H9 (cell line): ENCODE measurements at regions not wholly inside any gene's neighbourhood (a gene's known extent, or its start where the extent isn't known, plus 50 kb on each side); places are given as distances from the start of the nearest gene placed in this dataset.

Experiments
- DNase-seq: peaks from one replicate; pipeline ENCODE4 v3.0.0-alpha.2; 2017
- H2AFZ ChIP-seq: one replicate; pipeline ENCODE4 v1.6.1; 2013; ENCODE audit warnings: mild to moderate bottlenecking, low read length, control low read depth, moderate library complexity
- H2AK5ac ChIP-seq: 2 replicates; pipeline ENCODE4 v1.6.1; 2013; ENCODE audit warnings: low read length, control low read depth, mixed read lengths; ENCODE audit not compliant: insufficient read length
- H2BK120ac ChIP-seq: one replicate; pipeline ENCODE4 v1.6.1; 2013; ENCODE audit warnings: low read depth, mild to moderate bottlenecking, low read length, control low read depth, inconsistent platforms; ENCODE audit not compliant: poor library complexity, severe bottlenecking
- H2BK12ac ChIP-seq: 2 replicates; pipeline ENCODE4 v1.6.1; 2013; ENCODE audit warnings: low read length, control low read depth, mixed read lengths, low read depth; ENCODE audit not compliant: insufficient read length
- H2BK15ac ChIP-seq: 2 replicates; pipeline ENCODE4 v1.6.1; 2013; ENCODE audit warnings: low read depth, low read length, control low read depth
- H2BK20ac ChIP-seq: one replicate; pipeline ENCODE4 v1.6.1; 2013; ENCODE audit warnings: low read depth, mild to moderate bottlenecking, low read length, control low read depth, inconsistent platforms; ENCODE audit not compliant: poor library complexity, severe bottlenecking
- H2BK5ac ChIP-seq: 2 replicates; pipeline ENCODE4 v1.6.1; 2013; ENCODE audit warnings: low read length, control low read depth, mixed read lengths; ENCODE audit not compliant: insufficient read length
- H3K14ac ChIP-seq: 2 replicates; pipeline ENCODE4 v1.6.1; 2013; ENCODE audit warnings: low read length, control low read depth; ENCODE audit not compliant: insufficient read depth
- H3K18ac ChIP-seq: 2 replicates; pipeline ENCODE4 v1.6.1; 2013; ENCODE audit warnings: low read depth, mild to moderate bottlenecking, mixed read lengths, low read length, control low read depth; ENCODE audit not compliant: insufficient read length
- H3K23ac ChIP-seq: 2 replicates; pipeline ENCODE4 v1.6.1; 2013; ENCODE audit warnings: low read length, control low read depth, mixed read lengths, low read depth; ENCODE audit not compliant: insufficient read length
- H3K23me2 ChIP-seq: 2 replicates; pipeline ENCODE4 v1.6.1; 2013; ENCODE audit warnings: low read depth, mild to moderate bottlenecking, mixed read lengths, low read length, control low read depth; ENCODE audit not compliant: insufficient read length, poor library complexity, severe bottlenecking
- H3K27ac ChIP-seq: 2 replicates; pipeline ENCODE4 v1.5.1; 2013; ENCODE audit warnings: low read length, control low read depth, mixed read lengths, low read depth; ENCODE audit not compliant: insufficient read length
- H3K27me3 ChIP-seq: 2 replicates; pipeline ENCODE4 v1.6.1; 2013; ENCODE audit warnings: low read length, control low read depth, inconsistent platforms; ENCODE audit not compliant: insufficient read depth
- H3K4ac ChIP-seq: 2 replicates; pipeline ENCODE4 v1.6.1; 2013; ENCODE audit warnings: low read depth, mild to moderate bottlenecking, control low read depth, inconsistent platforms, low read length, moderate library complexity
- H3K4me1 ChIP-seq: 2 replicates; pipeline ENCODE4 v1.6.1; 2013; ENCODE audit warnings: low read length, control low read depth, inconsistent platforms; ENCODE audit not compliant: insufficient read depth
- H3K4me2 ChIP-seq: 2 replicates; pipeline ENCODE4 v1.6.1; 2013; ENCODE audit warnings: low read length, control low read depth, mixed read lengths; ENCODE audit not compliant: insufficient read length, insufficient read depth
- H3K56ac ChIP-seq: 2 replicates; pipeline ENCODE4 v1.6.1; 2013; ENCODE audit warnings: low read depth, mild to moderate bottlenecking, mixed read lengths, low read length, control low read depth; ENCODE audit not compliant: insufficient read length
- H3K79me1 ChIP-seq: 2 replicates; pipeline ENCODE4 v1.6.1; 2013; ENCODE audit warnings: low read depth, mild to moderate bottlenecking, moderate library complexity, low read length, control low read depth, inconsistent platforms; ENCODE audit not compliant: insufficient read depth, poor library complexity, severe bottlenecking
- H3K79me2 ChIP-seq: 2 replicates; pipeline ENCODE4 v1.6.1; 2013; ENCODE audit warnings: low read length, control low read depth, inconsistent platforms; ENCODE audit not compliant: insufficient read depth
- H3K9ac ChIP-seq: 2 replicates; pipeline ENCODE4 v1.6.1; 2013; ENCODE audit warnings: low read length, control low read depth, mixed read lengths; ENCODE audit not compliant: insufficient read length; ENCODE audit errors: extremely low read depth
- H3K9me3 ChIP-seq: one replicate; pipeline ENCODE4 v1.6.1; 2013; ENCODE audit warnings: low read depth, low read length, inconsistent platforms; ENCODE audit not compliant: control insufficient read depth
- H3T11ph ChIP-seq: one replicate; pipeline ENCODE4 v1.6.1; 2013; ENCODE audit warnings: mild to moderate bottlenecking, low read length, control low read depth, inconsistent platforms
- H4K20me1 ChIP-seq: one replicate; pipeline ENCODE4 v1.6.1; 2013; ENCODE audit not compliant: control insufficient read depth, insufficient read length, insufficient read depth
- H4K5ac ChIP-seq: 2 replicates; pipeline ENCODE4 v1.6.1; 2013; ENCODE audit warnings: low read depth, mild to moderate bottlenecking, mixed read lengths, low read length, control low read depth; ENCODE audit not compliant: insufficient read length
- H4K8ac ChIP-seq: replicated peaks from 2 replicates; pipeline ENCODE4 v1.6.1; 2013; ENCODE audit warnings: low read length, control low read depth, mixed read lengths, low read depth; ENCODE audit not compliant: insufficient read length
- H4K91ac ChIP-seq: 2 replicates; pipeline ENCODE4 v1.6.1; 2013; ENCODE audit warnings: low read depth, mild to moderate bottlenecking, moderate library complexity, mixed read lengths, low read length, control low read depth; ENCODE audit not compliant: insufficient read length
- H3K27ac Mint-ChIP-seq, 3 experiments: 2 replicates in 2 of 3; 3 replicates in 1 of 3; pipeline ENCODE4 v1.8.0; 2020 to 2021; ENCODE audit warnings: mixed read lengths in 3 of 3, mild to moderate bottlenecking in 1 of 3, moderate library complexity in 1 of 3
- H3K27me3 Mint-ChIP-seq: 2 replicates; pipeline ENCODE4 v1.8.0; 2021; ENCODE audit warnings: low read depth, mild to moderate bottlenecking, moderate library complexity, mixed read lengths
- H3K36me3 Mint-ChIP-seq, 3 experiments: 2 replicates in 2 of 3; 3 replicates in 1 of 3; pipeline ENCODE4 v1.8.0; 2020 to 2021; ENCODE audit warnings: low read depth in 3 of 3, mixed read lengths in 3 of 3; ENCODE audit not compliant: insufficient read depth in 1 of 3
- H3K4me1 Mint-ChIP-seq, 2 experiments: 2 replicates each; pipeline ENCODE4 v1.8.0; 2020; ENCODE audit warnings: mixed read lengths in 2 of 2
- H3K4me3 Mint-ChIP-seq, 2 experiments: 2 replicates in 1 of 2; 3 replicates in 1 of 2; pipeline ENCODE4 v1.8.0; 2020 to 2021; ENCODE audit warnings: mild to moderate bottlenecking in 2 of 2, mixed read lengths in 2 of 2, moderate library complexity in 1 of 2
- H3K9me3 Mint-ChIP-seq, 2 experiments: 2 replicates in 1 of 2; 3 replicates in 1 of 2; pipeline ENCODE4 v1.8.0; 2020; ENCODE audit warnings: mild to moderate bottlenecking in 2 of 2, mixed read lengths in 2 of 2, moderate library complexity in 1 of 2
- TF ChIP-seq, protein P1 (sequence below): fragments of 200-600 bp; sonication (generic); conservative IDR thresholded peaks from 3 replicates; pipeline ENCODE4 v1.8.0; 2021; ENCODE audit warnings: antibody characterized with exemption, mild to moderate bottlenecking

GRCh38 chr21:22885614-22886013 is 1887.4 kb downstream of the NCAM2 start:
- no peaks in the 10 kb centered on the region; a peak in 1 of 5 replicates for H3K9me3 Mint-ChIP-seq
- H2BK120ac ChIP-seq: no peak overlapping the region

More at GRCh38 chr21:22885614-22886013, 1887.4 kb downstream of the NCAM2 start:
- TF ChIP-seq, protein P1, sequence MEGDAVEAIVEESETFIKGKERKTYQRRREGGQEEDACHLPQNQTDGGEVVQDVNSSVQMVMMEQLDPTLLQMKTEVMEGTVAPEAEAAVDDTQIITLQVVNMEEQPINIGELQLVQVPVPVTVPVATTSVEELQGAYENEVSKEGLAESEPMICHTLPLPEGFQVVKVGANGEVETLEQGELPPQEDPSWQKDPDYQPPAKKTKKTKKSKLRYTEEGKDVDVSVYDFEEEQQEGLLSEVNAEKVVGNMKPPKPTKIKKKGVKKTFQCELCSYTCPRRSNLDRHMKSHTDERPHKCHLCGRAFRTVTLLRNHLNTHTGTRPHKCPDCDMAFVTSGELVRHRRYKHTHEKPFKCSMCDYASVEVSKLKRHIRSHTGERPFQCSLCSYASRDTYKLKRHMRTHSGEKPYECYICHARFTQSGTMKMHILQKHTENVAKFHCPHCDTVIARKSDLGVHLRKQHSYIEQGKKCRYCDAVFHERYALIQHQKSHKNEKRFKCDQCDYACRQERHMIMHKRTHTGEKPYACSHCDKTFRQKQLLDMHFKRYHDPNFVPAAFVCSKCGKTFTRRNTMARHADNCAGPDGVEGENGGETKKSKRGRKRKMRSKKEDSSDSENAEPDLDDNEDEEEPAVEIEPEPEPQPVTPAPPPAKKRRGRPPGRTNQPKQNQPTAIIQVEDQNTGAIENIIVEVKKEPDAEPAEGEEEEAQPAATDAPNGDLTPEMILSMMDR: no peak
- Histone ChIP-seq H3K27me3 (no peaks in the 10 kb centered on the region), H3K27ac (no peak overlapping the region), H3T11ph (no peak overlapping the region), H2BK5ac (no peak overlapping the region), H3K4me2 (no peak overlapping the region), H4K91ac (no peak overlapping the region), H3K56ac (no peak overlapping the region), H3K79me2 (no peaks in the 10 kb centered on the region), H3K9me3 (no peaks in the 10 kb centered on the region), H3K23ac (no peak overlapping the region), H3K14ac (no peak overlapping the region), H3K23me2 (no peaks in the 10 kb centered on the region), H2AK5ac (no peak overlapping the region), H3K4ac (no peak overlapping the region), H3K9ac (no peak overlapping the region), H3K4me1 (peaks cover 3% of the 10 kb centered on the region; the same call in 1 of the 2 replicates), H4K20me1 (no peaks in the 10 kb centered on the region), H2AFZ (no peak overlapping the region), H2BK15ac (no peak overlapping the region), H2BK12ac (no peak overlapping the region), H4K8ac (no peak overlapping the region), H2BK20ac (no peak overlapping the region), H3K79me1 (no peaks in the 10 kb centered on the region), H3K18ac (no peak overlapping the region), H4K5ac (no peak overlapping the region)
- no peak for DNase-seq
- H3K4me3 Mint-ChIP-seq: no peak overlapping the region
- no peaks in the 10 kb centered on the region; a peak in 1 of 7 replicates for H3K36me3 Mint-ChIP-seq
- peaks cover 24 to 31% of the 10 kb centered on the region in 2 experiments for H3K4me1 Mint-ChIP-seq
- H3K27ac Mint-ChIP-seq: no peak overlapping the region; a peak in 2 of 7 replicates
- H3K27me3 Mint-ChIP-seq: no peaks in the 10 kb centered on the region
